ENCODE measurements at regions not wholly inside any gene's neighbourhood (a gene's known extent, or its start where the extent isn't known, plus 50 kb on each side); places are given as distances from the start of the nearest gene placed in this dataset.

DNA sequence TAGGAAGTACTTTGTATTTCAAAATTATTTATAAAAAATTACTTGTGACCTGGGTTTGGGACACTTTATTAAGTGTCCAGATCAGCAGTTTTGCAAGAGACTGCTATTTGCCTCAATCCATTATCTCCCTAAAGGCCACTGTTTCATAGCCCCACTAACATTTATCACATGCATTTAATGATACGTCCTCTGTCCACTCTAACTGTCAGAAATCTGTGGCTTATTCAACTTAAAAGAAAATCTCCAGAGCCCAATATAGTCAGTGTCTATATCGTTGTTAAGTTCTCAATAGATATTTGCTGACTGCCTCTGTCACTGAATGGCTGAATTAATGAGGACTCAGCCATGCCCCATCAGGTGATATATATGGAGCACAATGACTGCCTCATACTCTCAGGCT, 553.9 kb upstream of the POM121L12 start:
- no peak for DNase-seq (ENCODE audit: low spot score)

DNA sequence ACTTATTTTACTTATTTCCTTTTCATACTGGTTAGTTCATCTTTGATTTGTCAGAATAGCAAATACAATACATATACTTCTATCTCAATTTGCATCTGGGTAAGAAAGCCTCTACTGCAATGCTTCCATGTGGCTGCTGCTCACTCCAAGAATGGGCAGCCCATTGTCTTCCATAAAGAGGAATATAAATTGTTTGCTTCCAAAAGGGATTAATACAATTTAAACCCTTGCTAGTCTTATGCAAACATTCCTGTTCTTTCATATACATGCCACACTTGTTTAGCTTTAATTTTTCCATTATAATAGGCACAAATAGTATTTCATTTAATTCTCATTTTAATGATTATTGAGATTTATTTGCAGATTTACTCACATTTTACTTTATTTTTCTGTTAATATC, 555.4 kb upstream of the POM121L12 start:
- no peak for DNase-seq (ENCODE audit: low spot score)

DNA sequence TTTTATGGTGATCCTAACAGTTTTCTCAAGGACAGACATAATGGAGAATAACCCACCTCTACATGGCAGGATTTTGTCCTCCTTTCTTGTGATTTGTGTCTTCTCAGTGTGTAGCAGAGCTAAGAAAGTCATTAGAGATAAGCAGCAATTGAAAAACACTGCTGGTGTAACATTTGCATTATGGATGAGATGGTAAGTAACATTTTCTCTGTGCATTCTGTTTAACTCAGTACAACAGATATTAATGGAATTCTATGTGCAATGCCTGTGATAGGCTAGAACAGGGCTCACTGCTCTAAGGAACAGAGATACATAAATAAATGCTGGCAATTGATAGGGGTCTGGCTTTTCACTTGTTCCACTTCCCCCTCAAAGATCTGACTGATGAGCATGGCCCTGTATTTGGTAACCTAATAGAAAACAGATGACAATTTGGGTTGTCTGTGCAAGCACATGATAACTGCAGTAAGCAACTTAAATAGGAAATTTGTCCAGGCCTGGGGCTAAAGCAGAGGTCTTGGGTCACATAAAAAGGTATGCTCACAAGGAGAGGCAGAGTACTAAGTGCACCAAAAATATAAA, 560.3 kb upstream of the POM121L12 start:
- no peak for DNase-seq (ENCODE audit: low spot score)

DNA sequence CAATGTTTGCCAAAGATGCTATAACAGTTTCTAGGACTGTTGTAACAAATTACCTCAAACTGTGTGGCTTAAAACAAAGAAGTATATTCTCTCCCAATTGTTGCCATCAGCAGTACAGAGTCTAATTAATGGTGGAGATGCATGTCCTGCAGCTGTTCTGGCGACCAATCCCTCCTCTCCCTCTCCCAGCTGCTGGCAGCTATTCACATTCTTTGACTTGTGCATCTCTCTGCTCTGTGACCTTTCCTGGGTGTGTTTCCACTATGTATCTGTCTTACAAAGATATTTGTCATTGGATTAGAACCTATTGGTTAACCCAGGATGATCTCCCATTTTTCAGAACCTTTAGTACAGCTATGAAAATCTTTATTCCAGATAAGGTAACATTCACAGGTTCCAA, 561.7 kb upstream of the POM121L12 start:
- DNase-seq (ENCODE audit: low spot score), result no peak

DNA sequence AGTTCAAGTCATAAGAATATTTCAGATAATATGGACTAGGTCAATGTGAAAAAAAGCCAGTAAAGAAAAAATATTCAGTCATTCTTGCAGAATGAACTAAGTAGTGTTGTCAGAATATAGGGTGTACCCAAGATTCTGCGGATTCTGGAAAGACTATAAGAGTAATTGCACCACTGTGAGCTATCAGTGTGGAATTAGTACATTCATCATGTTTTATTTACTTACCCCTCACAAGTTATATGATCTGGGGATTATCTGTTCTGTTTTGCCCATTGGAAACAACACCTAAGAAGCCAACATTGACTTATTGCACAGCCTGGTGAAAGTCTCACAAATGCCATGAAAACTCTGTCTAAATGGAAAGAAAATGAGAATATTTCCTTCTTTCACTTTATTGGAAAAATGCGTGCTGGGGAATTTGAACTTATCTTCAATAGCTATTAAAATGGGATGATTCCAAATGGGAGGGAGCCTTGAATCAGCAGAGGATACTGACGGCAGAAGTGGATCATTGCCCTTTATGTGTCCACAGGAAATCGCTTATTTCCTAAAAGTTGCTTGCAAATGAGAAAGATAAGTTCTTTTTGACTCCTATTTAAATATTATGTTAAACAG, 563.3 kb upstream of the POM121L12 start:
- no peak for DNase-seq (ENCODE audit: low spot score)

DNA sequence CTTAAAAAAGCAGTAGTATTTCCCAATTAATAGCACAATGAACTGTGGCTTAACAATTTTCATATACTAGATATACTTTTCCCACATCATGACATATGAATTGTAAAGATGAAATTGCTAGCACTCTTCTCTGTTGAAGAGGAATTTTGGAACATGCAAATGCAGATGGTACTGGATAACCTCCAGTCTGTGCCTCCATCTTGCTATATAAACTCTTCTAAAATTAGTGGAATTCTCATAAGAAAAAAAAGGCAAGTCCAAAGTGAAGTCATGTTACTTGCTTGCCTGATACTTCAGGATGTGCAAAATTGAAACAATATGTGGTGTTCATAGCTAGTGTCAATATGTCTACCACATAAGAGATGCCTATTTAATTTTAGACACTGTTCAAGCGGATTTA, 570.2 kb upstream of the POM121L12 start:
- no peak for DNase-seq (ENCODE audit: low spot score)

DNA sequence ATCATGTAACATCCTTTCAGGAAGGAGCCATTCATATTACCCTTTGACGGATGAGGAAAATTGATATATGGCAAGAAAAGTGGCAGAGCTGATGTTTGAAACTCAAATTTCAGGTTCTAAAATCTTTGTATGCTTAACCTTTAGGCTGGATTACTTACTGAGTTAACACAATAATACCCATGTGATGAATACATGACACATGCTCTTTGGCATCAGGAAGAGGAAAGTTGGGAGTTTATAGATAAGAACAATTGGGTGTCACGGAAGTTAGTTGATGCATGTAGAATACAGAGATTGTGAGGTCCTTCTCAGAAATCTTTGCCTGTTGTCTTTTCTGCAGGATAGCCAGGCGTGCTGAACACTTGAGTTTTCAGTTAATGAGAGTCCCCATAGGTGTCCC, 572.1 kb upstream of the POM121L12 start:
- no peak for DNase-seq (ENCODE audit: low spot score)

DNA sequence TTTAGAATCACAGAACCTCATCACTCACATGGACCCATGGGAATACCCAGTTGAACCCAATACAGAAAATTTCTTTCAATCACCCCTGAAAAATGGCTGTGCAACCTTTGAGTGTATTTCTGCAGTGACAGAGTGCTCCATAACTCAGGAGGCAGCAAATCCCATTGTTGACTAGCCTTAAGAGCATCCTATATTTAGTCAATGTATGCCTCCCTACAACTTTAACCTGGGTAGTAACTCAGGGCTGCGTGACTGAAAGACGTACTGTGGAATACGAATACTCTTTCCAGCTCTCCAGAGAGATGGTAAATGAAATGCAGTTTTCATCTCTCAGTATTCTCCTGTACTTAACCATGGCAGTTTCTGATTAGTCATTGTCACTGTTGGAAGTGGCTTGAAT, 573.0 kb upstream of the POM121L12 start:
- no peak for DNase-seq (ENCODE audit: low spot score)

DNA sequence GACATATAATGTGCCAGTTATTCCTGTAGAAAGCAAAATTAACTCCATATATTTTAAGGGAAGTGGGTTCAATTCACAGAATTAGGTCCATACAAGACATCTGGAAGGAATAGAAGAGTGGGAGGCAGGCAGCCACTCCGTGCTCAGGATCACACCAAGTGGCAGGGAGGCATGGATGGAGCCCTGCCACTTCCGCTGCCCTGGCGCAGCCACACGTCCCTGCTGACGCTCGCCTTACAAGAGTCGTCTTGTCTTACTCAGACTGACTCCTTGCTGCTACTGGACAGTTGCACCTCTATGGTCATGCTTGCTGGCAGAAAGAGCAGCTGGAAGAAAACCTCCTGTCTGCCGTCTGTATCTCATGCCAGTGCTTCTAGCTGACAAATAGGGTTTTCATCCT, 579.9 kb upstream of the POM121L12 start:
- no peak for DNase-seq (ENCODE audit: low spot score)

DNA sequence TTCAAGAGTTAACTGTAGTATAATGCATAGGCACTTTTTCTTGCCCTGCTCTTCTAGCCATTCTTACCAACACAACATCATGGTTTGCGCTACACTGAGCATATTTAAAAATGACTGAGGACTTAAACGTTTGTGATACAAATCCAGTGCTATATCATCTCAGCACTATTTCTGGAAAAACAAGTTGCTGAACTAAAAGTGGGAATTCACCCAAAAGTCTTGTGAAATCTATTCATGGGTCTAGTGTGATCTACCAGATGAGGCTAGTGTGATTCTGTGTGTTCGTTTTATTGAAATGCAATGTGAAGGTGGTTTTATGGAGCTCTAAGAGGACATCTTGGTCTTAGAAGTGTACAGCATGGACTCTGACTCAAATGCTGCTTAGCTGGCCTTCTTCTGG, 584.6 kb upstream of the POM121L12 start:
- DNase-seq (ENCODE audit: low spot score), result no peak

DNA sequence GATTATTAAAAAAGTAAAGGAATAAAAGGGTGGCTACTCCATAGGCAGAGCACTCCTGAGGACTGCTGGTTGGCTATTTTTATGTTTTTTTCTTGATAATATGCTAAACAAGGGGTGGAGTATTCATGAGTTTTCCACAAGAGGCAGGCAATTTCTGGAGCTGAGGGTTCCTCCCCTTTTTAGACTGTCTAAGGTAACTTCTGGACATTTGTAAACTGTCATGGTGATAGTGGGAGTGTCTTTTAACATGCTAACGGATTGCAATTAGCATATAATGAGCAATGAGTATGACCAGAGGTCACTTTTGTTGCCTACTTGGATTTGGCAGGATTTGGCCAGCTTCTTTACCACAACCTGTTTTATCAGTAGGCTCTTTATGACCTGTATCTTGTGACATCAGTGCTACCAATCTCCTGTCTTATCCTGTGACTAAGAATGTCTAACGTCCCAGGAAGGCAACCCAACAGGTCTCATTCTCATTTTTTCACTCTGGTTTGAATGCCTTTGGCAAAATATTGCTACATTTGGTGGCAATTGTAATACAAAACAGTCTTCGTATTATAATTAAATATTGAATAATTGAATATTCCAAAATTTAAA, 587.8 kb upstream of the POM121L12 start:
- no peak for DNase-seq (ENCODE audit: low spot score)

DNA sequence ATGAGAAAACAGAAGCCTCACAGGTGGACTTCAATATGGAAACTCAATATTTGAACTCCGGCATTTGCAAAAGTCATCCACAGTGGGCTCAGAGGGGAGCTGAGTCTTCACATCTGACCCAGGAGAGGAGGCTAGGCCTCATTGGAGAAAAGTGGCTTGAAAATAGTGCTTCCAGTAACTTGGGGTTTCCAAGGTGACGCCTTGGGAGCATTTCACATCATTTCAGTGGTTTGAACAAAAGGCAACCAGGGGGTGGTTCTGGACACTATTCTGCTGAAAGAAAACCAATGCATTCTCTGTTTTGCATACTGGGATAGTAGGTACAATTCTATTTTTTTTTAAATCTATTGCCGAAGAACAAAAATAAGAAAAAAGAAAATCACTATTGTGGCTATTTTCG, 599.2 kb upstream of the POM121L12 start:
- DNase-seq (ENCODE audit: low spot score), result no peak

DNA sequence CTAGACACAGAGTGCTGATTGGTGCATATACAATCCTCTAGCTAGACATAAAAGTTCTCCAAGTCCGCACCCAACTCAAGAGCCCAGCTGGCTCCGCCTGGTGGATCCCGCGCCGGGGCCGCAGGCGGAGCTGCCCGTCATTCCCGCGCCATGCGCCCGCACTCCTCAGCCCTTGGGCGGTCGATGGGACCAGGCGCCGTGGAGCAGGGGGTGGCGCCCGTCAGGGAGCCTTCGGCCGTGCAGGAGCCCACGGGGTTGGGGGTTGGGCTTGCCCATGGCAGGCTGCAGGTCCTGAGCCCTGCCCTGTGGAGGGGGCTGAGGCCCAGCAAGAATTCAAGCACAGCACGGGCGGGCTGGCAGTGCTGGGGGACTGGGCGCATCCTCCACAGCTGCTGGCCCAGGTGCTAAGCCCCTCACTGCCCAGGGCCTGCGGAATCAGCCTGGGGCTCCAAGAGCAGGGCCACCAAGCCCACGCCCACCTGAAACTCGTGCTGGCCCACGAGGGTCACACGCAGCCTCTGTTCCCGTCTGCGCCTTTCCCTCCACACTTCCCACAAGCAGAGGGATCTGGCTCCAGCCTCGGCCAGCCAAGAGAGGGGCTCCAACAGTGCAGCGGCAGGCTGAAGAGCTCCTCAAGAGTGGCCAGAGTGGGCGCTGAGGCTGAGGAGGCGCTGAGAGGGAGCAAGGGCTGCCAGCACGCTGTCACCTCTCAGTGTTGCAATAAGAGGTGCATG, 604.2 kb upstream of the POM121L12 start:
- no peak for DNase-seq (ENCODE audit: low spot score)

DNA sequence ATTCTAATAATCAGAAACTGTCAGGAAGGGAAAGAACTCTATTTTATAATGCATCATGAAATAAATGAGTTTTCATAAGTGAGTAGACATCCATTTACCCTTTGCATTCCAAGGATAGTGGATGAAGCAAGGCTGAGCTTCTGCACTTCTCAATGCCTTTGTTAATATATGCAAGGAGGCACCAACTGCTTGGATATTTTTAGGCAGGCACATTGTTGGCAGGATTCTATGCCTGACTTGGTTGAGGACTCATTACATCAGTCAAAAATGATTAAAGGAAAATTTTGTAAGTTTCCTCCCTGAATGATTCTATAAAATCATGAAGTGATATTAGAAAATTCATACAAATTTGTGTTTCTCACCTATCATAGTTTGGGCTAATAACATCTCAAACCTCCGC, 612.2 kb upstream of the POM121L12 start:
- DNase-seq (ENCODE audit: low spot score), result no peak

DNA sequence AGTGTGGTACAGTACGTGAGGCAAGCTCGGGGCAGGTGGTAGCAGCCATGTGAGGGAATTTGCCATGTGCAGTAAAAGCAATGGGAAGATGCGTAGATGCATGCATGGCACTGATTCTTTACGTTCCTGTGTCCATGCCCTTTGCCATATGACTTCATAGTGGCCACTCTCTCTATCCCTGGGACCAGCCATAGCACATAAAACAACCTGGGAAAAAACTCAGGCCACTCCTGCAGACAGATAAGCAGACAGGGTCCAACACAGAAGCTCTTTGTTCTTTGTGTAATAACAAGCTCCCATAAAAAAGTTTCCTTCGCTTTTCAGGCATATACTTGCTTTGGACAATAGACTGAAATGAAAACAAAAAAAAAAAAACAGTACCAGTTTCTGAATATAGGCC, 622.4 kb upstream of the POM121L12 start:
- DNase-seq (ENCODE audit: low spot score), result no peak

DNA sequence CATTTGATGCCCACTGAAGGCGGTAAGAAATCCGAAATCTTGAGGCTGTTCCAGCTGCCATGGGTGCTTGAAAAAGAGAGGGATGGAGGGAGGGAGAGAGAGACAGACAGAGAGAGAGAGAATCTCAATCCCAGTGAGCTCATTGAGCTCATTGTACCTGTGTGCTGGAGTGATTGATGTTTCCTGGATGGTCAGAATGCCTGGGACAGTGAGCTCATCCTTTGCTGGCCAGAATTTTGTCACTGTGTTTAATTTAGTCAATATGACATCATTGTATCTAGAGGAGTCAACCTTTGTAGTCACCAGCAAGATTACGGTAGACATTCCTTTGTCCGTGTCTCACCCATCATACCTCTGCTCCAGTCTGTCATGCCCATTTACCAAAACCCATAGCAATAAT, 625.4 kb upstream of the POM121L12 start:
- DNase-seq (ENCODE audit: low spot score), result no peak

DNA sequence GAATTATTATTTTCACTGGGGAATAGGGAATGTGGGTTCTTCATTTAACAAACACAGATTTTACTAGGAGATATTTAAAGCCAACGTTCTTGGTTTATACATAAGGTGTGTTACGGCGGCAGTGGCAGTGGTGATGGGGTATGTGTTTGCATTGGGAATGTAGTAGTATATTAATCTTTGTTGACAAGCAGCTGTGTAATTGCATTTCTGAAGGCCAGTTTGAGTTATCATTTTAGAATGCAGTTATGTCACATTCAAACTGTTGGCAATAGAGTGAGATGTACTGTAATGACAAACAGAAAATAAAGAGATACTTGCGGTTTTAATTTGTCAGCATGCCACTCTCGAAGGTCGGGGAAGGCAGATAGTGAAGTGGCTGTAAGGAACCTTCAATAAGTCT, 628.6 kb upstream of the POM121L12 start:
- no peak for DNase-seq (ENCODE audit: low spot score)

DNA sequence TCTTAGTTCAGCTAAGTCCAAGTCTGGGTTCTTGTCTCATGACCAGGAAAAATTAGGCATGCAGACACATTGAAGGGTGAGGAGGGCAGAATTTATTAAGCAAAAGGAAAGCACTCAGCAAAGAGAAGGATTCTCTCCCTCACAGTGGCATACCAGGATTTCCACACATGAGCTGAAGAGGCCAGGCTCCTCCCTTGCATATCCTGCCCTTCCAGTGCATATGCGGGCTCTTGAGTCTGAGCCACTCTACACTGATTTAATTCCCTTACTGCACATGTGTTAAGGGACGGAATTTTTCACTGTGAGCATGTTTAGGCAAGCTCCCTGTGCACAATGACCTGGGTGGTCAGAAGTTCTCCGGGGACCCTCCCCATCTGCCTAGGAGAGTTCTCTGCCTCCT, 652.7 kb upstream of the POM121L12 start:
- no peak for DNase-seq (ENCODE audit: low spot score)

DNA sequence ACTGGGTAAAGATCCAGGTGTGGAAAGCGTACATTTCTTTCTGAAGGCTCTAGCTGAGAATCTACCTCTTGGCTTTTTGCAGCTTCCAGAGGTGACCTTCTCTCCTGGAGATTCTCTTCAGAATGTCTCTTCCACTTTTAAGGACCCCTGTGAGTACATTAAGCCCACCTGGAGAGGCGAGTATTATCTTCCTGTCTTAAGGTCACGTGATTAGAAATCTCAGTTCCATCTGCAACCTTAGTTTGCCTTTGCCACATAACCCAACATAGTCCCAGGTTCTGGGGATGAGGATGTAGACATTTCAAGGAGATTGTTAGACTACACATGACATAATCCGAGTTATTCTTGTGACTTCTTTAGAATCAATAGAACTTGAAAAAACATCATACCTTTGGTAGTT, 665.5 kb upstream of the POM121L12 start:
- no peak for DNase-seq (ENCODE audit: low spot score)

DNA sequence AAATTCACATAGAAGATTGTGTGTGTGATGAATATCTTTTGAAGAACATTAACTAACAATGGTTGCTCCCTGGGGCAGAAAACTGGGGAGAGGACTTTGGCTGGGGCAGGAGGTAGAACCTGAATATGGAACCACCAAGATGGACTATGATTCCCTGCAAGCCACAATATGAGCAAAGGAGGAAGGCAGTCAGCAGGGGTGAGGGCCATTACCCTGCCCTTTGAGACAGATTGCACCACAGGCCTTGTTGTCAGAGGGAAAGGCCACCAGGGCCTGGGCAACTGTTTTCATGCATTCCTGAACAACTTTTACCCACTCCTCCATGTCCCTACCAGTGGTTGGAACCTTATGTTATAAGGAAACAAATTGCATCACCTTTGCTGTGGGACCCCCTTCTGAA, 670.1 kb upstream of the POM121L12 start:
- DNase-seq (ENCODE audit: low spot score), result no peak

DNA sequence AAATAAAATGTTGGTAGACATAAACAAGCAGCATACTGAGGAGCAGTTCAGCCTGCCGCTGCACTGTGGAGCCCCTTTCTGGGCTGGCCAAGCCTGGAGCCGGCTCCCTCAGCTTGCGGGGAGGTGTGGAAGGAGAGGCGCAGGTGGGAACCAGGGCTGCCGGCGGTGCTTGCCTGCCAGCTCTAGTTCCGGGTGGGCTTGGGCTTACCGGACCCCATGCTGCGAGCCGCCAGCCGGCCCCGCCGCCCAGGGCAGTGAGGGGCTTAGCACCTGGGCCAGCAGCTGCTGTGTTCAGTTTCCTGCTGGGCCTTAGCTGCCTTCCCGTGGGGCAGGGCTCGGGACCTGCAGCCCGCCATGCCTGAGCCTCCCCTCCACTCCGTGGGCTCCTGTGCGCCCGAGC, 672.9 kb upstream of the POM121L12 start:
- no peak for DNase-seq (ENCODE audit: low spot score)

DNA sequence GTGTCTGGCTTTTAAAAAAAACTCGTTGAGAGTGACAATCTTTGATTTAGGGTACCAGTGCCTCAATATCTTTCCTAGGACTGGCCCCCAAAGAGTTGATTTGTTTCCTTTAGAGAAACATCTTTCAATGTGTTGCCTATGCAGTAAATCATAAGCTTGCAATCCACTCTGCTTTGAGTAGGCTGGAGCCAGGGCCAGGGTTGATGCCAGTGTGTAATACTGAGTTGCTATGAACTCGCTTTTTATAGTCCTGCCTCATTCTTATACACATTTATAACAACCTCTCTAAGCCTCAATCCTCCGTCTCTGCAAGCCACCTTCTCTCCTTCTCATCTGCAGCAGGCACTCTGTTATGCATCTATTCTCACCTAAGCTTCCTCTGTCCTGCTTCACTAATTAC, 674.9 kb upstream of the POM121L12 start:
- DNase-seq (ENCODE audit: low spot score), result no peak

DNA sequence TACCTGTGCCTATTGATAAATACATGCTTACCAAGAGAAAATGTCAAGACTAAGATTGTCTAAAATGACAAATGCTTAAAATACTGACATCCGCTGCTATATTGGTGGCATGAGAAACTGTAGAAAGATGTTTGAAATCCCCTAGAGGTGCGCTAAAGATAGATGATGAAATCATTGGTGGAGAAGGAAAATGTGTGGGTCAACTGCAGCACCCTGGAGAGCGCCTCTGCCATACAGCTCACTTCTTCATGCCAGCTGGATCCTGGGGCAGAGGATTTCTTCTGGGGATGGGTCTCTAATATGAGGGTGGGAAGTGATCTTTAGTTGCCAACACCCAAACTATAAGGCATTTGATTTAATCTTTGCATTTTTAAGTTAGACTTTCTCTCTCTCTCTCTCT, 680.4 kb upstream of the POM121L12 start:
- no peak for DNase-seq (ENCODE audit: low spot score)

Measured in CD4-positive, alpha-beta T cell treated with Interleukin-15 for 4 hours (primary cell).